ENCODE measurements at regions not wholly inside any gene's neighbourhood (a gene's known extent, or its start where the extent isn't known, plus 50 kb on each side); places are given as distances from the start of the nearest gene placed in this dataset.

- no peaks in the 10 kb centered on the region for H3K9me3 ChIP-seq (ENCODE audit: control insufficient read depth, low read length)
- H3K27me3 ChIP-seq (ENCODE audit: control insufficient read depth in 1 of 2, insufficient read depth in 2 of 2, low read length in 1 of 2), result no peaks in the 10 kb centered on the region
- no peaks in the 10 kb centered on the region for H3K4me1 ChIP-seq (ENCODE audit: control insufficient read depth in 1 of 2, insufficient read depth in 2 of 2, low read length in 2 of 2)
- H3K4me3 ChIP-seq (ENCODE audit: low read length in 2 of 2), result no peak overlapping the region
- DNase-seq (no peak), ATAC-seq (ENCODE audit: low FRiP score) (no peak)
- H3K27ac ChIP-seq (ENCODE audit: low read depth in 1 of 2, low read length in 2 of 2), result no peak overlapping the region
- intact Hi-C loops (cut with DNase I), result no loop called here
- 57 to 60% methylated on average over 2 of the region's 2 CpGs for WGBS, 2 donors
- no peaks in the 10 kb centered on the region for H3K36me3 ChIP-seq (ENCODE audit: control insufficient read depth in 1 of 2, insufficient read depth in 2 of 2, low read length in 1 of 2)
Observed at GRCh38 chr3:146817704-146818103, 212.6 kb upstream of the PLSCR5 start.

GRCh38 chr3:146814601-146815315 is 209.6 kb upstream of the PLSCR5 start:
- Histone ChIP-seq H3K27ac (ENCODE audit: low read depth in 1 of 2, low read length in 2 of 2) (no peak overlapping the region), H3K9me3 (ENCODE audit: control insufficient read depth, low read length) (no peaks in the 10 kb centered on the region), H3K4me3 (ENCODE audit: low read length in 2 of 2) (no peak overlapping the region), H3K27me3 (ENCODE audit: control insufficient read depth in 1 of 2, insufficient read depth in 2 of 2, low read length in 1 of 2) (no peaks in the 10 kb centered on the region), H3K4me1 (ENCODE audit: control insufficient read depth in 1 of 2, insufficient read depth in 2 of 2, low read length in 2 of 2) (no peaks in the 10 kb centered on the region), H3K36me3 (ENCODE audit: control insufficient read depth in 1 of 2, insufficient read depth in 2 of 2, low read length in 1 of 2) (no peaks in the 10 kb centered on the region)
- intact Hi-C loops (cut with DNase I), result no loop called here
- no peak for DNase-seq
- ATAC-seq (ENCODE audit: low FRiP score), result no peak
- WGBS, 2 donors, result 80% methylated on average over 1 of the region's 1 CpG

GRCh38 chr3:146813496-146813895 is 208.3 kb upstream of the PLSCR5 start:
- ATAC-seq (ENCODE audit: low FRiP score), result no peak
- 59 to 62% methylated on average over 1 of the region's 1 CpG for WGBS, 2 donors

GRCh38 chr3:146803745-146804144 is 198.6 kb upstream of the PLSCR5 start:
- no peak overlapping the region for H3K4me3 ChIP-seq (ENCODE audit: low read length in 2 of 2)
- peaks cover 0 to 3% of the 10 kb centered on the region in 2 donors for H3K27me3 ChIP-seq (ENCODE audit: control insufficient read depth in 1 of 2, insufficient read depth in 2 of 2, low read length in 1 of 2)
- H3K9me3 ChIP-seq (ENCODE audit: control insufficient read depth, low read length), result no peaks in the 10 kb centered on the region
- DNase-seq (no peak), ATAC-seq (ENCODE audit: low FRiP score) (no peak)
- H3K27ac ChIP-seq (ENCODE audit: low read depth in 1 of 2, low read length in 2 of 2), result no peak overlapping the region
- no peaks in the 10 kb centered on the region for H3K4me1 ChIP-seq (ENCODE audit: control insufficient read depth in 1 of 2, insufficient read depth in 2 of 2, low read length in 2 of 2)
- intact Hi-C loops (cut with DNase I), result no loop called here
- 55 to 56% methylated on average over 2 of the region's 2 CpGs for WGBS, 2 donors
- no peaks in the 10 kb centered on the region for H3K36me3 ChIP-seq (ENCODE audit: control insufficient read depth in 1 of 2, insufficient read depth in 2 of 2, low read length in 1 of 2)

More at GRCh38 chr3:146813496-146813895, 208.3 kb upstream of the PLSCR5 start:
- Histone ChIP-seq H3K36me3 (ENCODE audit: control insufficient read depth in 1 of 2, insufficient read depth in 2 of 2, low read length in 1 of 2) (no peaks in the 10 kb centered on the region), H3K27me3 (ENCODE audit: control insufficient read depth in 1 of 2, insufficient read depth in 2 of 2, low read length in 1 of 2) (no peaks in the 10 kb centered on the region), H3K4me3 (ENCODE audit: low read length in 2 of 2) (no peak overlapping the region), H3K27ac (ENCODE audit: low read depth in 1 of 2, low read length in 2 of 2) (no peak overlapping the region), H3K9me3 (ENCODE audit: control insufficient read depth, low read length) (no peaks in the 10 kb centered on the region), H3K4me1 (ENCODE audit: control insufficient read depth in 1 of 2, insufficient read depth in 2 of 2, low read length in 2 of 2) (no peaks in the 10 kb centered on the region)
- DNase-seq, result no peak
- intact Hi-C loops (cut with DNase I), result no loop called here

- no peaks in the 10 kb centered on the region for H3K4me1 ChIP-seq (ENCODE audit: control insufficient read depth in 1 of 2, insufficient read depth in 2 of 2, low read length in 2 of 2)
- H3K36me3 ChIP-seq (ENCODE audit: control insufficient read depth in 1 of 2, insufficient read depth in 2 of 2, low read length in 1 of 2), result no peaks in the 10 kb centered on the region
- DNase-seq, result no peak
- ATAC-seq (ENCODE audit: low FRiP score), result no peak
- no peak overlapping the region for H3K27ac ChIP-seq (ENCODE audit: low read depth in 1 of 2, low read length in 2 of 2)
- peaks cover 0 to 3% of the 10 kb centered on the region in 2 donors for H3K27me3 ChIP-seq (ENCODE audit: control insufficient read depth in 1 of 2, insufficient read depth in 2 of 2, low read length in 1 of 2)
- WGBS, 2 donors, result 42 to 43% methylated on average over 2 of the region's 2 CpGs
- intact Hi-C loops (cut with DNase I), result no loop called here
- no peak overlapping the region for H3K4me3 ChIP-seq (ENCODE audit: low read length in 2 of 2)
- H3K9me3 ChIP-seq (ENCODE audit: control insufficient read depth, low read length), result no peaks in the 10 kb centered on the region
Observed at GRCh38 chr3:146801492-146801891, 196.3 kb upstream of the PLSCR5 start.

GRCh38 chr3:146800484-146800883 is 195.3 kb upstream of the PLSCR5 start:
- DNase-seq (no peak), ATAC-seq (ENCODE audit: low FRiP score) (no peak)
- Histone ChIP-seq H3K9me3 (ENCODE audit: control insufficient read depth, low read length) (no peaks in the 10 kb centered on the region), H3K27me3 (ENCODE audit: control insufficient read depth in 1 of 2, insufficient read depth in 2 of 2, low read length in 1 of 2) (peaks cover 0 to 3% of the 10 kb centered on the region in 2 donors), H3K4me1 (ENCODE audit: control insufficient read depth in 1 of 2, insufficient read depth in 2 of 2, low read length in 2 of 2) (no peaks in the 10 kb centered on the region), H3K36me3 (ENCODE audit: control insufficient read depth in 1 of 2, insufficient read depth in 2 of 2, low read length in 1 of 2) (no peaks in the 10 kb centered on the region), H3K27ac (ENCODE audit: low read depth in 1 of 2, low read length in 2 of 2) (no peak overlapping the region), H3K4me3 (ENCODE audit: low read length in 2 of 2) (no peak overlapping the region)
- WGBS, 2 donors, result 73 to 79% methylated on average over 2 of the region's 2 CpGs
- intact Hi-C loops (cut with DNase I), result no loop called here

- 73 to 75% methylated on average over 2 of the region's 2 CpGs for WGBS, 2 donors
- intact Hi-C loops (cut with DNase I), result no loop called here
- ATAC-seq (ENCODE audit: low FRiP score), result no peak
Observed at GRCh38 chr3:146796078-146796477, 190.9 kb upstream of the PLSCR5 start.

GRCh38 chr3:146783446-146783845 is 178.3 kb upstream of the PLSCR5 start:
- no peak overlapping the region for H3K27ac ChIP-seq (ENCODE audit: low read depth in 1 of 2, low read length in 2 of 2)

More at GRCh38 chr3:146796078-146796477, 190.9 kb upstream of the PLSCR5 start:
- H3K9me3 ChIP-seq (ENCODE audit: control insufficient read depth, low read length), result no peaks in the 10 kb centered on the region
- DNase-seq, result no peak
- H3K27ac ChIP-seq (ENCODE audit: low read depth in 1 of 2, low read length in 2 of 2), result no peak overlapping the region
- H3K27me3 ChIP-seq (ENCODE audit: control insufficient read depth in 1 of 2, insufficient read depth in 2 of 2, low read length in 1 of 2), result no peaks in the 10 kb centered on the region
- H3K4me3 ChIP-seq (ENCODE audit: low read length in 2 of 2), result no peak overlapping the region
- H3K4me1 ChIP-seq (ENCODE audit: control insufficient read depth in 1 of 2, insufficient read depth in 2 of 2, low read length in 2 of 2), result no peaks in the 10 kb centered on the region
- no peaks in the 10 kb centered on the region for H3K36me3 ChIP-seq (ENCODE audit: control insufficient read depth in 1 of 2, insufficient read depth in 2 of 2, low read length in 1 of 2)

GRCh38 chr3:146781606-146782005 is 176.5 kb upstream of the PLSCR5 start:
- no peak overlapping the region for H3K4me3 ChIP-seq (ENCODE audit: low read length in 2 of 2)
- no peaks in the 10 kb centered on the region for H3K36me3 ChIP-seq (ENCODE audit: control insufficient read depth in 1 of 2, insufficient read depth in 2 of 2, low read length in 1 of 2)
- no peak for DNase-seq
- H3K27me3 ChIP-seq (ENCODE audit: control insufficient read depth in 1 of 2, insufficient read depth in 2 of 2, low read length in 1 of 2), result peaks cover 0 to 2% of the 10 kb centered on the region in 2 donors
- WGBS, 2 donors, result 6 to 8% methylated on average over 2 of the region's 2 CpGs
- no peak overlapping the region for H3K27ac ChIP-seq (ENCODE audit: low read depth in 1 of 2, low read length in 2 of 2)
- no peaks in the 10 kb centered on the region for H3K4me1 ChIP-seq (ENCODE audit: control insufficient read depth in 1 of 2, insufficient read depth in 2 of 2, low read length in 2 of 2)
- no peaks in the 10 kb centered on the region for H3K9me3 ChIP-seq (ENCODE audit: control insufficient read depth, low read length)
- ATAC-seq (ENCODE audit: low FRiP score), result no peak
- intact Hi-C loops (cut with DNase I), result no loop called here

More at GRCh38 chr3:146783446-146783845, 178.3 kb upstream of the PLSCR5 start:
- 37 to 45% methylated on average over 2 of the region's 2 CpGs for WGBS, 2 donors
- Histone ChIP-seq H3K4me1 (ENCODE audit: control insufficient read depth in 1 of 2, insufficient read depth in 2 of 2, low read length in 2 of 2) (no peaks in the 10 kb centered on the region), H3K9me3 (ENCODE audit: control insufficient read depth, low read length) (no peaks in the 10 kb centered on the region), H3K36me3 (ENCODE audit: control insufficient read depth in 1 of 2, insufficient read depth in 2 of 2, low read length in 1 of 2) (no peaks in the 10 kb centered on the region), H3K27me3 (ENCODE audit: control insufficient read depth in 1 of 2, insufficient read depth in 2 of 2, low read length in 1 of 2) (peaks cover 0 to 2% of the 10 kb centered on the region in 2 donors), H3K4me3 (ENCODE audit: low read length in 2 of 2) (no peak overlapping the region)
- DNase-seq (no peak), ATAC-seq (ENCODE audit: low FRiP score) (no peak)
- intact Hi-C loops (cut with DNase I), result no loop called here

Data from aorta (tissue), 5 donors.